Ectodermal cell (in vitro differentiated cells): ENCODE measurements at regions not wholly inside any gene's neighbourhood (a gene's known extent, or its start where the extent isn't known, plus 50 kb on each side); places are given as distances from the start of the nearest gene placed in this dataset.

ENCODE experiments used
- H3K27ac ChIP-seq: 2 replicates; pipeline ENCODE4 v1.7.0; 2013; ENCODE audit warnings: mild to moderate bottlenecking, low read depth, low read length; ENCODE audit not compliant: insufficient read depth, poor library complexity, severe bottlenecking
- H3K27me3 ChIP-seq: 2 replicates; pipeline ENCODE4 v1.7.0; 2013; ENCODE audit warnings: mild to moderate bottlenecking, low read length; ENCODE audit not compliant: insufficient read depth, control insufficient read depth, poor library complexity, severe bottlenecking
- H3K36me3 ChIP-seq: one replicate; pipeline ENCODE4 v1.7.0; 2013; ENCODE audit warnings: low read length; ENCODE audit not compliant: control insufficient read depth, insufficient read depth
- H3K4me1 ChIP-seq: one replicate; pipeline ENCODE4 v1.7.0; 2013; ENCODE audit warnings: low read length; ENCODE audit not compliant: control insufficient read depth, insufficient read depth
- H3K4me3 ChIP-seq: 2 replicates; pipeline ENCODE4 v1.7.0; 2013; ENCODE audit warnings: low read depth, low read length, control low read depth; ENCODE audit not compliant: insufficient read depth
- H3K9me3 ChIP-seq: 2 replicates; pipeline ENCODE4 v1.7.0; 2013; ENCODE audit warnings: mild to moderate bottlenecking, low read length, moderate library complexity; ENCODE audit not compliant: control insufficient read depth
- WGBS, 2 experiments: methylation state at CpG; one replicate each; pipeline ENCODE4 v1.1.7; 2013; ENCODE audit warnings: missing lambda C conversion rate in 2 of 2; 5-methylcytosine and 5-hydroxymethylcytosine counted together

DNA sequence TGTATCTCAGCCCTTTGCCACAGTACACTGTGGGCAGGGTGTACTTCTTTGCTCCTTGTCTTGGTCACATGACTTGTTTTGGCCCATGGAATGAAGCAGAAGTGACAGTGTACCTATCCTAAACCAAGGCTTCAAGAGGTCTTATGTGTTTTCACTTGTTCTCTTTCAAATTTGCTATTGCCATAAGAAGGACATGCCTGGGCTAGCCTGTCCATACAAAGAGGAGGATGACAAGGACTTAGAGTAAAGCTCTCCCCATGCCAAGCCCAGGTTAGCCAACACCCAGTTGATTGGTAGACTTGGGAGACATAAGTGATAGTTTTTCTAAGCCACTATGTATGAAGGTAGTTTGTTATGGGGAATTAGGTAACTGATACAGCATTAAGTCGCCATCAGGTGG is 141.1 kb upstream of the MID1 start:
- peaks cover 2% of the 10 kb centered on the region for H3K4me1 ChIP-seq
- H3K27me3 ChIP-seq = no peaks in the 10 kb centered on the region
- H3K9me3 ChIP-seq = no peaks in the 10 kb centered on the region
- no peaks in the 10 kb centered on the region for H3K36me3 ChIP-seq
- 86 to 100% methylated on average over 1 of the region's 1 CpG for WGBS, 2 experiments
- H3K4me3 ChIP-seq = no peak overlapping the region
- no peak overlapping the region for H3K27ac ChIP-seq

DNA sequence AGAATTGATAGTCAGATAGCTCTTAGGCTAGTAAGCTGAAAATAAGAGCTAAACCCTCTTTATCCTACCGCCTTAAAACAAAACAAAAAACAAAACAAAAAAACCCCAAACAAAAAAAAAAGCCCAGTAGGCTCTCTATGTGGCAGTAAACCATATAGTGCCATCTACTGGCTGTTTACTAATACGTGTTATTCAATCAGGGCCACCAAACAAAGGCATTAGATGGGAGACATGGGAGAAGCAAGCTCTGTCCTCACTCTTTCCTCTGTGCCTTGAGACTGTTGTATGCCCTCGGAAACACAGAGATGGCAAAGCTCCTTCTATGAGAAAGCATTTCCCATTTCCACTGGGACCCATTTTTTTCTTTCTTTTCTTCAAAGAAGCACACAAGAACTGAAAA is 148.8 kb upstream of the MID1 start:
- no peaks in the 10 kb centered on the region for H3K9me3 ChIP-seq
- H3K4me1 ChIP-seq = peaks cover 13% of the 10 kb centered on the region
- no peaks in the 10 kb centered on the region for H3K27me3 ChIP-seq
- H3K27ac ChIP-seq = peak overlapping the region; percentile 95
- H3K36me3 ChIP-seq = no peaks in the 10 kb centered on the region
- 8 to 9% methylated on average over 2 to 3 of the region's 3 CpGs for WGBS, 2 experiments
- no peak overlapping the region for H3K4me3 ChIP-seq

DNA sequence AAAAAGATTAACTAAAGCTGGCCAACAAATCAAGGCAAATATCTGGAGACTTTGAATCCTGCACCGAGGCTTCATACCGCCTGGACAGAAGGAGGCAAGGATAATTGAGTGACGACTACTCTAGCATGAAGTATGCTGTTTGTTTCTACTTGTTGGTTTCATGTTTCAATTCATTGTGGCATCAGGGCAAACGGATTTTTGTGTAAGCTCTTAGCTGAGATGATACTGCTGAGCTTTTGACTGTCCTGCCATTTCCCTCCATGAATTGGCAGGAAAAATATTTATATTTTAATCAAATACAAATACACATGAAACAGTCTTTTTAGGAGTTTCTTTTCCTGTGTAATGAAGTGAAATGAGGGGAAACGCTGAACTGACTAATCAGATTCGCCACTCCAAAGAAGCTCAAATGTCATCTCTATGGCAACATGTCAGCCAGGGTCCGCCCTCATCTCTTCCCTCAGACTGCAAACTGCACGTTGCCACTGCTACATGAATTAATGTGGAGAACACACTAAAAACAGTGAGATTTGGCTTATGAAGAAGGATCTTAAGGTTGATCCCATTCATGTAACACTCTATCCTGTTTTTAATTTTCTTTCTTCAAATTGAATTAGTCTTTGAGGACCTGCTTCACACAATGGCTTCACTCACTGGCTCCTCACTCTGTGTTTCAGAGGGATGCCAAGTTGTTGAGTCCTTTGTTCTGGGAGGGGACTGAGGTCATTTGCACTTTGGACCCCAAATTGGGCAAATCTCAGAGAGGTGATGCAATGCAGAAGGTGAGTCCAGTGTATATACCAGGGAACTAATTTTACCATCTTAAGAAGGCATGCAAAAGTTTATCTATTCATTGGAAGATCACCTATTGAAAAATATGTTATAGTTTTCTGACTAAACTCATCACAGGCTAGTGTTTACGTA is 149.6 kb upstream of the MID1 start:
- H3K27me3 ChIP-seq = no peaks in the 10 kb centered on the region
- WGBS, 2 experiments = 17 to 25% methylated on average over 6 to 9 of the region's 9 CpGs
- peak overlapping the region; percentile 95 for H3K27ac ChIP-seq
- H3K36me3 ChIP-seq = no peaks in the 10 kb centered on the region
- H3K9me3 ChIP-seq = no peaks in the 10 kb centered on the region
- H3K4me1 ChIP-seq = peaks cover 13% of the 10 kb centered on the region
- no peak overlapping the region for H3K4me3 ChIP-seq

DNA sequence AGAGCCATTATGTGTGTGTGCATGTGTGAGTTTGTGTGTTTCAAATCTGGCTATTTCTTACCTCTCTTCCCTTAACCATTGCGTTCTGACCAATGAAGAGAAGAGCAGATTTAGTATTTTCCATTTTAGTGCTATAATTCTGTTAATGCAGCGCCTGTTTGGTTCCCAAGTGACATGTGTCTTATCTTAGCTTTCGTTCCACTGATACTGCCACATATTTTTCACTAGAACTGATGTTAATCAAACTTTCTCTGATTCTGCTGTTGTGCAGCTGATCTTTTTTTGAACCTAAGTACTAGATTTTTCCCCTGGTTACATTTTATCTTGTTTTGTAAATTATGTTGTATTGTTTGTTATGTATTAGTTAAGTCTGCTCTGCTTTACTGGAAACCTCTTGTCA is 152.9 kb upstream of the MID1 start:
- Histone ChIP-seq H3K27ac (no peak overlapping the region), H3K4me3 (no peak overlapping the region), H3K36me3 (no peaks in the 10 kb centered on the region), H3K4me1 (peaks cover 13% of the 10 kb centered on the region), H3K27me3 (no peaks in the 10 kb centered on the region), H3K9me3 (no peaks in the 10 kb centered on the region)
- 100% methylated on average over 2 to 3 of the region's 3 CpGs for whole genome bisulfite sequencing, 2 experiments

DNA sequence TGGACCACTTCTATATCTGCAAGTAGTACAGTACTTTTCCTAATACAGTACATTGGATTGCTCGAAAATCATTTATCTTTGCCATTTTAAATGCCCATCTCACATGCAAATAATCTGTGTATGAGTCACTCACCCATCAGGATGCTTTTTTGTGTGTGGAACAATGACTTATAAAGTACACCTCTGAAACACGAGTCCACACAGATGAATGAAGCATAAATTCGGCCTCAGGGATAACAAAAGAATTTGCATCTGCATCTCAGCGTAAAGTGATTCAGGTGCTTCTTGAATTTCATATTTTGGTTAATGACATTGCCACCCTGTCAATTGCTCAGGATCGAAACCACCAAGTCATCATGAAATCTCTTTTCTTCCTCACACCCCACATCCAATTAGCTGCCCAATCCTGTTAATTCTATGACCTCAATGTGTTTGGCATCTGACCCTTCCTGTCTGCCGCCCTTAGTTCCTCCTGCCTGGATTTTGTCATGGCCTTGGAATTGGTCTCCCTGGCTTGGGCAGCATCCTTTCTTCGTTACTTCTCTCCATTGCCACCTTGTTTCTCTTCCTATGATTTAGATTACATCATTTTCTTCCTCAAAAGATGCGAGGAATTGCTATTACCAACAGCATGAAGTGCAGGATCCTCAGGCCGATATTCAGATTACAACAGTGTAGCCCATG is 161.6 kb upstream of the MID1 start:
- H3K4me1 ChIP-seq = no peaks in the 10 kb centered on the region
- no peak overlapping the region for H3K27ac ChIP-seq
- no peaks in the 10 kb centered on the region for H3K9me3 ChIP-seq
- no peak overlapping the region for H3K4me3 ChIP-seq
- 88 to 93% methylated on average over 9 of the region's 9 CpGs for WGBS, 2 experiments
- no peaks in the 10 kb centered on the region for H3K27me3 ChIP-seq
- H3K36me3 ChIP-seq = no peaks in the 10 kb centered on the region

DNA sequence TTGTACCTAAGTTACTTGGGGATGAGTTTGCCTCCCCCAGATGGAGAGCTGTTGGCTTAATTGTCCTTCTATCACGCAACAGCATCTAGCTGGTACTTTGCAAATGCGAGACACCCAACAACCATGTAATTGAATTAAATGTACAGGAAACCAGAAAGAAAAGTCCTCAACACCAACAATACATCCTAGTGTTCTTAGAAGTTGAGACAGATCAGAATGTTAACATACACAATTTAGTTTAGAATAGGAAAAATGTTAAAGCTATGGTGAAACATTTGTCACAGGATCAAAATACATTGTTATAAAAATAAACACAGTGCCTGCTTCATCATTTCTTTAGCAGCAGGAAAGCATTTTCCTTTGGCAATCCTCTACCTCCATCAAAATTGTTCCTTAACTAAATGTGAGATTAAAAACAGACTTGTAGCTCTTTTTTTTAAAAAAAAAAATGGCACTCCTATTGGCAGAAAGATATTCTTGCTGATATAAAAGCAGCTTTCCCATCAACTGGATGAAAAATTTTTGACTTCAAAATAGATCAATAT is 163.1 kb upstream of the MID1 start:
- WGBS, 2 experiments = 80% methylated on average over 1 of the region's 2 CpGs; no CpG with 5 or more reads in 1 of the 2 experiments
- Histone ChIP-seq H3K27me3 (no peaks in the 10 kb centered on the region), H3K36me3 (no peaks in the 10 kb centered on the region), H3K27ac (no peak overlapping the region), H3K4me1 (no peaks in the 10 kb centered on the region), H3K4me3 (no peak overlapping the region), H3K9me3 (no peaks in the 10 kb centered on the region)

DNA sequence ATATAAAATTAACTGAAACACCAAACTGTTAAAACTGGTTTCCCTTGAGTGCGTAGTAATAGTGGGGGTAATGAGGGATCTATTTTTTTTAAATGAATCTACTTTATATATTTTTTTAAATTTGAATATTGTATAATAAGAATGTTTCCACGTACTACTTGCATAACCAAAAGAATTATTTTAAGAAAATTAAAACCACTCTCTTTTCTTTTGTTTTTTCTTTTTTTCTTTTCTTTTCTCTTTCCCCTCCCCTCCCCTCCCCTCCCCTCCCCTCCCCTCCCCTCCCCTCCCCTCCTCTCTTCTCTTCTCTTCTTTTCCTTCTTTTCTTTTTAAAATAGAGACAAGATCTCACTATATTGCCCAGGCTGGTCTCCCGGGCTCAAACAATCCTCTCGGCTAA is 166.9 kb upstream of the MID1 start:
- Histone ChIP-seq H3K36me3 (no peaks in the 10 kb centered on the region), H3K27me3 (no peaks in the 10 kb centered on the region), H3K9me3 (no peaks in the 10 kb centered on the region), H3K4me1 (no peaks in the 10 kb centered on the region), H3K4me3 (no peak overlapping the region), H3K27ac (no peak overlapping the region)
- WGBS, 2 experiments = 80 to 100% methylated on average over 1 to 2 of the region's 4 CpGs

DNA sequence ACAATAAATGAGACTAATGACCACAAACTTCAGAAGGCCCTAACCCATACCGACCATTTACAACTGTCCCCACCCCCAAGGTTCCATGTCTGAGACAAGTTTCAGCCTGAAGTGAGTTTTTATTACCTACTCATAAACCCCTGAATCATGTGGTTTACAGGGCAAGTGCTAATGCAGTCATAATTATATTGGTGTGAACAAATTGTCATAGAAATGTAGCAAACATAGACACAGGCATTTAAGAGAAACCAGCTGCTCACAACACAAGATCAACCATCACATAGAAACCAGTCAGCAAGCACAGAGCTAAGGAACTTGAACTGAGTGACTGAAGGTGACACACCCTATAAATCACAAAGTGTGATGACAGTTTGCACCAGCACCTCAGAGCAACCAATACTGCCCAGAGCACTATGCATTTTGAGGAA is 173.8 kb upstream of the MID1 start:
- H3K27ac ChIP-seq = no peak overlapping the region
- WGBS, 2 experiments = 80 to 100% methylated on average over 1 of the region's 1 CpG
- no peaks in the 10 kb centered on the region for H3K36me3 ChIP-seq
- H3K4me1 ChIP-seq = no peaks in the 10 kb centered on the region
- H3K27me3 ChIP-seq = no peaks in the 10 kb centered on the region
- H3K4me3 ChIP-seq = no peak overlapping the region
- H3K9me3 ChIP-seq = no peaks in the 10 kb centered on the region

DNA sequence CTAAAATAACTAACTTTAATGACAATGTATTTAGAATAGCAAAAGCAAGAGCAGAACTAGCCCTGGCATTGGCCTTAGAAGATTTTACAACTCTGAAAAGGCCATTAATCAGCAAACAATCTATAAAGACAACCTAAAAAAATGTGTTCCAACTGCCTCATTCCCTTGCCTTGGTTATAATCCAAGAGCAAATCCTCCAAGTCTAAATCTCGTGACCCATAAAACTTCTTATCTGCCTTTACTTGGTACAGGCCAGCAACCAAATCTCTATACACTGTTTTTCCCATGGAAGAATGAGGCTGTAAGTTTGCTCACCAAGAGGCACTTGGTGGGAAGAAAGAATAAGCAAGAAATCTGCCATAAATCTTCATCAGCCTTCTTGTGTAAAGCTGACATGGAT is 175.3 kb upstream of the MID1 start:
- H3K36me3 ChIP-seq = no peaks in the 10 kb centered on the region
- 100% methylated on average over 1 of the region's 1 CpG for WGBS, 2 experiments
- H3K4me1 ChIP-seq = no peaks in the 10 kb centered on the region
- no peaks in the 10 kb centered on the region for H3K9me3 ChIP-seq
- H3K4me3 ChIP-seq = no peak overlapping the region
- no peaks in the 10 kb centered on the region for H3K27me3 ChIP-seq
- no peak overlapping the region for H3K27ac ChIP-seq

DNA sequence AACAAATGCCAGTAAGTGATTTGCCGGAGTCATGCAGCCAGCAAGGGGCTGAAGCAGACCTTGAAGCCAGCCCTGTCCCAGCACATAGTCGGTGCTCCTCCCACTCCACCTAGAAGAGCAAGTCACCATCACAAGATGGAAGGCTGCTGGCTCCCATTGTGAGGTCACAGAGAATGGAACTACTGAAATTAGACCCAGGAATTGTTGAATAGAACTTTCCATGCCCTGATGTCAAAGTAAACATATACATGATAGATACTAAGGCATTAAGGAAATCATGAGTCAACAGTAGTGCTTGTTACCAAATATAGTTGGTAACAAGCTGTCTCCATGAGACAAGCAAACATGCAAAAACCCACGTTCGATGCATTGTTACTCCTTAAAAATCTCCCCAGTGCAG is 177.1 kb upstream of the MID1 start:
- no peak overlapping the region for H3K4me3 ChIP-seq
- H3K9me3 ChIP-seq = no peaks in the 10 kb centered on the region
- H3K4me1 ChIP-seq = no peaks in the 10 kb centered on the region
- 82 to 99% methylated on average over 4 of the region's 4 CpGs for WGBS, 2 experiments
- no peaks in the 10 kb centered on the region for H3K36me3 ChIP-seq
- H3K27me3 ChIP-seq = no peaks in the 10 kb centered on the region
- no peak overlapping the region for H3K27ac ChIP-seq
